ENCODE measurements at regions not wholly inside any gene's neighbourhood (a gene's known extent, or its start where the extent isn't known, plus 50 kb on each side); places are given as distances from the start of the nearest gene placed in this dataset.

DNA sequence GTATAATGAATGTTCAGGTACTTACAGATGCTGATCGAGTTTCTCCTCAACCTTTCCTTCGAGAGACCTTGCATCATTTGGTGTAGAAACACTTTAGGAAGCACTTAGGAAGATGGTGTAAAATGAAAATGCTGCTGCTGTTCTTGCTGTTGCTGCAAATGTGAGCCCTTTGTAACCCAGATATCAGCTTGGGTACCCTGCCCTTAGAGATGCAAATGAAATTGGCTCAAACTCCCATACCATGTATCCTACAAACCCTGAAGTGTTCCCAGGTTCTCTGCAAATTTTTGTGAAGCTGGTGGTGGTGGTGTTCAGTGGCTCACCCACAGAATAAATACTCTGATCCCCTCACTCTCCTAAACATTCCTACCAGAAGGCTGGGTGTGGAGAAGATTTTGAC, 130.8 kb downstream of the SLC25A47 start:
- TF ChIP-seq, protein P1, sequence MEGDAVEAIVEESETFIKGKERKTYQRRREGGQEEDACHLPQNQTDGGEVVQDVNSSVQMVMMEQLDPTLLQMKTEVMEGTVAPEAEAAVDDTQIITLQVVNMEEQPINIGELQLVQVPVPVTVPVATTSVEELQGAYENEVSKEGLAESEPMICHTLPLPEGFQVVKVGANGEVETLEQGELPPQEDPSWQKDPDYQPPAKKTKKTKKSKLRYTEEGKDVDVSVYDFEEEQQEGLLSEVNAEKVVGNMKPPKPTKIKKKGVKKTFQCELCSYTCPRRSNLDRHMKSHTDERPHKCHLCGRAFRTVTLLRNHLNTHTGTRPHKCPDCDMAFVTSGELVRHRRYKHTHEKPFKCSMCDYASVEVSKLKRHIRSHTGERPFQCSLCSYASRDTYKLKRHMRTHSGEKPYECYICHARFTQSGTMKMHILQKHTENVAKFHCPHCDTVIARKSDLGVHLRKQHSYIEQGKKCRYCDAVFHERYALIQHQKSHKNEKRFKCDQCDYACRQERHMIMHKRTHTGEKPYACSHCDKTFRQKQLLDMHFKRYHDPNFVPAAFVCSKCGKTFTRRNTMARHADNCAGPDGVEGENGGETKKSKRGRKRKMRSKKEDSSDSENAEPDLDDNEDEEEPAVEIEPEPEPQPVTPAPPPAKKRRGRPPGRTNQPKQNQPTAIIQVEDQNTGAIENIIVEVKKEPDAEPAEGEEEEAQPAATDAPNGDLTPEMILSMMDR (IDR thresholded peaks at IDR 0.05; ENCODE audit: extremely low read depth, missing control alignments) = no peak
- DNase-seq (ENCODE audit: low spot score) = no peak

DNA sequence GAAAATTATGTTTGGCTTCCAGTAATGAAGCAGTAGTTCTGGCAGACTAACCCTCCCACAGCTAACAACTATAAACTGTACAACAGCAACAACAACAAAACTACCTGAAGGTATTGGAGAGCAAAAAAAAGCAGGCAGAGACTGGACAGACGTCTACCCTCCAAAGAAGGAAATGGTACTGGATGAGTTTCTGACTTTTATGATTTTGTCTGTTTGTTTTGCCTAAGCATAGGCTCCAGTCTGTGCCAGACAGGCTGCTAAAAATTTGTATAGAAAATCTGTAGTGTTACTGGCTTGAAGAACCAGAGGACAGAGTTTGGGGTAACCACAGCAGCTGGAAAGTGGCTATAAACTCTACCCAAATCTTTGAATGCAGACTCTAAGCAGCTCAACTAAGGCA, 131.3 kb downstream of the SLC25A47 start:
- TF ChIP-seq, protein P1 (IDR thresholded peaks at IDR 0.05; ENCODE audit: extremely low read depth, missing control alignments) = no peak
- no peak for DNase-seq (ENCODE audit: low spot score)

DNA sequence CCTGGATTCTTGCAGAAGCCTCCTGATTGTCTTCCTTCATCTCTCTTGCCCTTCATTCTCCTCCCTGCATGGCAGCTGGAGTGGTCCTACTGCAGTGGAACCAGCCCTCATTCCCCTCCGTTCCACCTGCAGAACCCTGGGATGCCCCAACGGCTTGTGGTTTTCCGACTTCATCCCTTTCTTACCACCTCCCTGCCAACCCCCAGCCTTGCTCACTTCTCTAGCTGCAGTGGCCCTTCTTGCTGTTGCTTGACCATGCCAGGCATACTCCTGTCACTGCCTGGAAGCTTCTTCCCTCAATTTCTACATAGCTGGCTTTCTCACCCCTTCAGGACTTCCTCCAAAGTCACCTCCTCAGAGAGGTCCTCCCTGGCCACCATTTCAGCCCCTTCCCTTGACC, 123.3 kb downstream of the BEGAIN start:
- TF ChIP-seq, protein P1 (IDR thresholded peaks at IDR 0.05; ENCODE audit: extremely low read depth, missing control alignments) = no peak
- no peak for DNase-seq (ENCODE audit: low spot score)

DNA sequence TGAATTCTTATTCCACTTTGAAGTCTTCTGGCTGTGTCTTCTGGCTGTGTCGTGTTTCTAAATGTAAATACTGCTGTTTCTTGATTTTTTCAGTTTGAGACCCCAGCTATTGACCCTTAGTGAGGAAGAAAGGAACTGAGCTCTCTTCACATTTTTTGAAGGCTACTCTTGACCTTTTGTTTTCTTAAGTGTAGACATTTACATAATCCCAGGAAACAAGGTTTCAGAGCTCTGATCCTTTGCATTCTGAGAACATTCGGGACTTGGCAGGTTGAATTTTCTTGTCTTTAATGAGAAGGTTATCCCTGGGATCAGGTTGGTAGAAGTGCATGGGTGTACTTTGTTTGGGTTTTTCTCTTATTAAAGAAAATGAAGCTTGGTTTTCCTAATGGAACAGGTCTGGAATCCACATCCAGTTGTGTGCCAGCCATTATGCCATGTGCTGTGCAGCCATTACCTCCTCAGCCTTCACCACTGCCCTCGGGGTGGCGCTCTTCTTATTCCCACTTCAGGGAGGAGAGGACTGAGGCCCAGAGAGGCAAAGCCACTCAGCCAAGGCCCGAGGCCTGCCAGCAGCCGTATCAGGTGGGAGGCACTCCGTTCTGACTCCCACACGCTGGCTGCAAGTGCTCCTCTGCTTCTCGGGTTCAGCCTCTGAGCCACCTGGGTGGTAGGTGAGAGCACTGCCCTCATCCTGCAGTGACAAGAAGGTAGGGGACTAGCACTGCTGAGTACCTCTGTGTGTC, 120.9 kb downstream of the BEGAIN start:
- TF ChIP-seq, protein P1 (IDR thresholded peaks at IDR 0.05; ENCODE audit: extremely low read depth, missing control alignments) = no peak
- DNase-seq (ENCODE audit: low spot score) = no peak

DNA sequence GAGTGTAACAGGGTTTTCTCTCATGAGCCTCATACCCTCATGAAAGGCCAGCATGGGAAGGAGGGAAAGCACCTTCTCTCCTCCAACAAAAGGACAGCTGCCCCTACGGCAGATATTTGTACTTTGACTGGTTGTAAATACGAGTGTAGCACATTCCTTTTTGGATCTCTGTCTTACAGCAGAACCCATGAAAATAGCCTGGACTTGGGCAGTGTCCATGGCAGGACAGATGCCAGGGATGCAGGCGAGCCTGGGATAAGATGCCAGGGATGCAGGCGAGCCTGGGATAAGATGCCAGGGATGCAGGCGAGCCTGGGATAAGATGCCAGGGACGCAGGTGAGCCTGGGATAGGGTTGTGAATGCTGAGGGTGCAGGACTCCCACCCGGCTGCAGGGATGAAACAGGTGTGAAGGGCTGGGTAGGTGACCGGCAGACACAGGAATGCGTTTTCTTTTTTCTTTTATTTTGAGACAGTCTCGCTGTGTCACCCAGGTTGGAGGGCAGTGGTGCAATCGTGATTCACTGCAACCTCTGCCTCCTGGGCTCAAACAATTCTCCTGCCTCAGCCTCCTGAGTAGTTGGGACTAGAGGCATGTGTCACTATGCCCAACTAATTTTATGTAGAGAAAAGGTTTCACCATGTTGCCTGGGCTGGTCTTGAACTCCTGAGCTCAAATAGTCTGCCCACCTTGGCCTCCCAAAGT, 120.0 kb downstream of the BEGAIN start:
- TF ChIP-seq, protein P1 (IDR thresholded peaks at IDR 0.05; ENCODE audit: extremely low read depth, missing control alignments) = no peak
- DNase-seq (ENCODE audit: low spot score) = no peak

DNA sequence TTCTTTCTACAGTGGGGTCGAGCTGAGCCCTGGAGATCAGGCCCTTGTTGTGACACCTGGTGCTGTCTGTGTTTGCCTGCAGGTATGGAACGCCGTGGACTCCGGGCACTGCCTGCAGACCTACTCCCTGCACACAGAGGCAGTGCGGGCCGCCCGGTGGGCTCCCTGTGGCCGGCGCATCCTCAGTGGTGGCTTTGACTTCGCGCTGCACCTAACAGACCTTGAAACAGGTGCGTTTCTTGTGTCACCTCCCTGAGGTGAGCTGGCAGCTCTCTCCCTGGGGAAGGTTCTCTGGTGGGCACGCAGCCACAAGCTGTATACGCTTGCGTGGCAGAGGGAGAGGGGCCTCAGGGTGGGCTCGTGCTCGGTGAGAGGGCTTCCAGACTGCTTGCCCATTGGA, 119.3 kb downstream of the BEGAIN start:
- TF ChIP-seq, protein P1 (IDR thresholded peaks at IDR 0.05; ENCODE audit: extremely low read depth, missing control alignments) = no peak
- no peak for DNase-seq (ENCODE audit: low spot score)

DNA sequence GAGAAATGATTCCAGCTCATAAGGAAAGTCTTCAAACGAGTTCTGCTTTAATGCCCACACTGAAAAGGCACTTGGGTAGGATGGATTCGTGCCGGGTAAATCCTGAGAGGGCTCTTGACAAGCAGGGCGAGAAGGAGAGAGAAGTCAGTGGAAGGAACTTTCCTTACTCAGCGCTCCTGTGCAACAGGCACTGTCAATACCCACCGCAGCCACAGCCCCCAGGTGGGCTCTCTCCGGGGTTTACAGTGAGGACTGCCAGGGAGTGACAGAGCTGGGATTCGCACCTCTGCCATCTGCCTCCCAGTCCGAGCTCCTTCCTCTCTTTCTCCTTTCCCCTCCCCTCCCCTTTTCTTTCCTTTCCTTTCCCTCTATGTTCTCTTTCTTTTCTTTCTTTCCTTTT, 118.7 kb downstream of the BEGAIN start:
- no peak for DNase-seq (ENCODE audit: low spot score)
- TF ChIP-seq, protein P1 (IDR thresholded peaks at IDR 0.05; ENCODE audit: extremely low read depth, missing control alignments) = no peak
